ENCODE measurements at regions not wholly inside any gene's neighbourhood (a gene's known extent, or its start where the extent isn't known, plus 50 kb on each side); places are given as distances from the start of the nearest gene placed in this dataset.

GRCh38 chr7:125551008-125551407 lies 621.4 kb upstream of the POT1 start:
- TF ChIP-seq CTCF (IDR thresholded peaks at IDR 0.05; ENCODE audit: insufficient read depth, low read length, poor library complexity, severe bottlenecking), result no peak
- TF ChIP-seq EZH2phosphoT487 (conservative IDR thresholded peaks at IDR 0.05; ENCODE audit: low read length), result no peak
- Histone ChIP-seq H3K9me3 (ENCODE audit: insufficient read depth, low read length) (no peaks in the 10 kb centered on the region), H3F3A (ENCODE audit: insufficient read depth) (no peaks in the 10 kb centered on the region), H3K4me3 (ENCODE audit: insufficient read depth, low read length, poor library complexity, severe bottlenecking) (no peak overlapping the region), H3K4me2 (ENCODE audit: low read depth, low read length, poor library complexity, severe bottlenecking) (no peak overlapping the region), H3K9me2 (replicated peaks; ENCODE audit: insufficient read depth, low read length) (no peaks in the 10 kb centered on the region), H3K9ac (ENCODE audit: low read length) (no peak overlapping the region), H3K79me2 (ENCODE audit: insufficient read depth, low read length) (no peaks in the 10 kb centered on the region), H4K20me1 (ENCODE audit: low read depth, low read length) (no peaks in the 10 kb centered on the region), H3K27ac (ENCODE audit: low read depth, low read length) (no peak overlapping the region), H3K36me3 (ENCODE audit: low read length) (no peaks in the 10 kb centered on the region), H2AFZ (ENCODE audit: low read depth, low read length, severe bottlenecking) (no peak overlapping the region), H3K27me3 (ENCODE audit: low read length) (no peaks in the 10 kb centered on the region)

GRCh38 chr7:125547505-125547904 lies 617.9 kb upstream of the POT1 start:
- Histone ChIP-seq H3F3A (ENCODE audit: insufficient read depth) (no peaks in the 10 kb centered on the region), H2AFZ (ENCODE audit: low read depth, low read length, severe bottlenecking) (no peak overlapping the region), H3K4me3 (ENCODE audit: insufficient read depth, low read length, poor library complexity, severe bottlenecking) (no peak overlapping the region), H3K27me3 (ENCODE audit: low read length) (no peaks in the 10 kb centered on the region), H3K36me3 (ENCODE audit: low read length) (no peaks in the 10 kb centered on the region), H3K9me2 (replicated peaks; ENCODE audit: insufficient read depth, low read length) (no peaks in the 10 kb centered on the region), H4K20me1 (ENCODE audit: low read depth, low read length) (no peaks in the 10 kb centered on the region), H3K9me3 (ENCODE audit: insufficient read depth, low read length) (no peaks in the 10 kb centered on the region), H3K79me2 (ENCODE audit: insufficient read depth, low read length) (no peaks in the 10 kb centered on the region), H3K4me2 (ENCODE audit: low read depth, low read length, poor library complexity, severe bottlenecking) (no peak overlapping the region), H3K27ac (ENCODE audit: low read depth, low read length) (no peak overlapping the region), H3K9ac (ENCODE audit: low read length) (no peak overlapping the region)
- TF ChIP-seq EZH2phosphoT487 (conservative IDR thresholded peaks at IDR 0.05; ENCODE audit: low read length) (no peak), CTCF (IDR thresholded peaks at IDR 0.05; ENCODE audit: insufficient read depth, low read length, poor library complexity, severe bottlenecking) (no peak)

- Histone ChIP-seq H3K4me2 (ENCODE audit: low read depth, low read length, poor library complexity, severe bottlenecking) (no peak overlapping the region), H3K9ac (ENCODE audit: low read length) (no peak overlapping the region), H3K36me3 (ENCODE audit: low read length) (no peaks in the 10 kb centered on the region), H3K9me2 (replicated peaks; ENCODE audit: insufficient read depth, low read length) (no peaks in the 10 kb centered on the region), H3K4me3 (ENCODE audit: insufficient read depth, low read length, poor library complexity, severe bottlenecking) (no peak overlapping the region), H3K79me2 (ENCODE audit: insufficient read depth, low read length) (no peaks in the 10 kb centered on the region), H3F3A (ENCODE audit: insufficient read depth) (no peaks in the 10 kb centered on the region), H4K20me1 (ENCODE audit: low read depth, low read length) (no peaks in the 10 kb centered on the region), H3K9me3 (ENCODE audit: insufficient read depth, low read length) (no peaks in the 10 kb centered on the region), H2AFZ (ENCODE audit: low read depth, low read length, severe bottlenecking) (no peak overlapping the region), H3K27ac (ENCODE audit: low read depth, low read length) (no peak overlapping the region), H3K27me3 (ENCODE audit: low read length) (no peaks in the 10 kb centered on the region)
- TF ChIP-seq EZH2phosphoT487 (conservative IDR thresholded peaks at IDR 0.05; ENCODE audit: low read length), result no peak
- no peak for TF ChIP-seq CTCF (IDR thresholded peaks at IDR 0.05; ENCODE audit: insufficient read depth, low read length, poor library complexity, severe bottlenecking)
These were observed 600.9 kb upstream of the POT1 start for GRCh38 chr7:125530553-125530952.

GRCh38 chr7:125529249-125529648 lies 599.6 kb upstream of the POT1 start:
- H3F3A ChIP-seq (ENCODE audit: insufficient read depth), result no peaks in the 10 kb centered on the region
- no peaks in the 10 kb centered on the region for H4K20me1 ChIP-seq (ENCODE audit: low read depth, low read length)
- H3K4me3 ChIP-seq (ENCODE audit: insufficient read depth, low read length, poor library complexity, severe bottlenecking), result no peak overlapping the region
- H3K27me3 ChIP-seq (ENCODE audit: low read length), result no peaks in the 10 kb centered on the region
- H3K9ac ChIP-seq (ENCODE audit: low read length), result no peak overlapping the region
- H3K4me2 ChIP-seq (ENCODE audit: low read depth, low read length, poor library complexity, severe bottlenecking), result no peak overlapping the region
- TF ChIP-seq EZH2phosphoT487 (conservative IDR thresholded peaks at IDR 0.05; ENCODE audit: low read length), result no peak
- no peak for TF ChIP-seq CTCF (IDR thresholded peaks at IDR 0.05; ENCODE audit: insufficient read depth, low read length, poor library complexity, severe bottlenecking)
- H3K27ac ChIP-seq (ENCODE audit: low read depth, low read length), result no peak overlapping the region
- no peaks in the 10 kb centered on the region for H3K36me3 ChIP-seq (ENCODE audit: low read length)
- no peak overlapping the region for H2AFZ ChIP-seq (ENCODE audit: low read depth, low read length, severe bottlenecking)
- no peaks in the 10 kb centered on the region for H3K9me2 ChIP-seq (replicated peaks; ENCODE audit: insufficient read depth, low read length)
- H3K9me3 ChIP-seq (ENCODE audit: insufficient read depth, low read length), result no peaks in the 10 kb centered on the region
- H3K79me2 ChIP-seq (ENCODE audit: insufficient read depth, low read length), result no peaks in the 10 kb centered on the region
